ENCODE measurements at regions not wholly inside any gene's neighbourhood (a gene's known extent, or its start where the extent isn't known, plus 50 kb on each side); places are given as distances from the start of the nearest gene placed in this dataset.
"Not testable (repeated sequence)": the region's sequence is repeated elsewhere in the genome, so short reads cannot be mapped to it uniquely, and the experiment has no call there.

DNA sequence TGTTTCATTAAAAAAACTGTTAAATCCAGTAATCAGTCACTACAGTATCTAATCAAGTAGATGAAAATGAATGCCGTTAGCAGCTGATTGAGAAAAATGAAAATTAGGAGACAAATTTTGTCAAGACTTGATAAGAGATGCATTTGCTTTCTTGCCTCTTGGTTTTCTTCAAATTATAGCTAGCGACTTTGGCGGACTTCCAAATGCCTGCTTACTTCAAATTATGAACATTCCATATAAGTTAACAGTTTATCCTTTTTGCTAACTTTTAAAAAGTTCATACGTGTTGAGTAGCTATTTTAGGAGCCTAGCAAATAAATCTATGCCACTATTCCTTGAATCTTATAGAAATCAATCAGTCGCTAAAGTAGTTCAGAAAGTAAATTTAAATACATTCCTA is 58.8 kb downstream of the PPP4R3C start:
- CTCF ChIA-PET, result no interaction called here
- POLR2A ChIA-PET, result no interaction called here

DNA sequence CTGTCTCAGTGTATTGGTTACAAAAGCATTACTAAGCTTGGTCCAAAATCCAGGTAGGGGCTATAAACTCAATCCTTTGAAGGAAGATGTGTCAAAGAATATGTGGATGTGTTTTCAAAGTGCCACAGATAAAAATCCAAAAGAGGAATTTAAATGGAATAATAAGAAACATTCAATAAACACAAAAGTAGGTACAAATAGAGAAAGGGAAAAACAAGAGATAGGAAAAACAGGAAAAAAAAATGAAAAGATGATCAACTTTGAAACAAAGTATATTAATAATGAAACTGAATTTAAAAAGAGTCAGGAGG is 64.0 kb downstream of the PPP4R3C start:
- CTCF ChIA-PET, result no interaction called here
- POLR2A ChIA-PET, result no interaction called here

DNA sequence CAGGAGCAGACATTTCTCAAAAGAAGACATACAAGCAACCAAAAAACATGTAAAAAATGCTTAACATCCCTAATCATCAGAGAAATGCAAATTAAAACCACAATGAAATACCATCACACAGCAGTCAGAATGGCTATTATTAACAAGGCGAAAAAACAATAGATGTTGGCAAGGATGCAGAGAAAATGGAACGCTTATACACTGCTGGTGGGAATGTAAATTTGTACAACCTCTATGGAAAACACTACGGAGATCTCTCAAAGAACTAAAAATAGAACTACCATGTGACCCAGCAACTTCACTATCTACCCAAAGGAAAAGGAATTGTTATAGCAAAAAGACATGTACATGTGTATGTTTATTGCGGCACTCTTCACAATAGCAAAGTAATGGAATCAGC is 71.5 kb downstream of the PPP4R3C start:
- CTCF ChIA-PET, result no interaction called here

DNA sequence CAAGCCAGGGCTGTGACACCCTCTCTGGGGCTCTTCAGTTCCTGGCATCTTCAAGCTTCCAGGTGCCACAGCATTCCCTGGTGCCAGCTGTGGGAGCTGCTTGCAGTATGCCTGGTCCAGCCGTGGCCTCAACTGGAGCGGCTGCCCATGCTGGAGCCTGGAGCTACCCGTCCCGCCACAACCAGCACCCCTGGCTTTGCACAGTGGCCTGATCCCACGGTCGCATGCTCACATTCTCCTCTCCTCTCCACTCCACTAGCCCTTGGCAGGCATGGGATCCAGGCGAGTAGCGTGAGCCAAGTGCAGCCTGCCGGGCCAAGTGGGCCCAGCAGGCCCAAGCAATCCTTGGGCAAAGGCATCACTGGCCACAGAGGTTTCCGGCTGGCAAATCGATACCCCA is 81.7 kb downstream of the PPP4R3C start:
- ChIA-PET POLR2A (no interaction called here), CTCF (no interaction called here)

More for the DNA sequence above, 71.5 kb downstream of the PPP4R3C start:
- POLR2A ChIA-PET, result no interaction called here

DNA sequence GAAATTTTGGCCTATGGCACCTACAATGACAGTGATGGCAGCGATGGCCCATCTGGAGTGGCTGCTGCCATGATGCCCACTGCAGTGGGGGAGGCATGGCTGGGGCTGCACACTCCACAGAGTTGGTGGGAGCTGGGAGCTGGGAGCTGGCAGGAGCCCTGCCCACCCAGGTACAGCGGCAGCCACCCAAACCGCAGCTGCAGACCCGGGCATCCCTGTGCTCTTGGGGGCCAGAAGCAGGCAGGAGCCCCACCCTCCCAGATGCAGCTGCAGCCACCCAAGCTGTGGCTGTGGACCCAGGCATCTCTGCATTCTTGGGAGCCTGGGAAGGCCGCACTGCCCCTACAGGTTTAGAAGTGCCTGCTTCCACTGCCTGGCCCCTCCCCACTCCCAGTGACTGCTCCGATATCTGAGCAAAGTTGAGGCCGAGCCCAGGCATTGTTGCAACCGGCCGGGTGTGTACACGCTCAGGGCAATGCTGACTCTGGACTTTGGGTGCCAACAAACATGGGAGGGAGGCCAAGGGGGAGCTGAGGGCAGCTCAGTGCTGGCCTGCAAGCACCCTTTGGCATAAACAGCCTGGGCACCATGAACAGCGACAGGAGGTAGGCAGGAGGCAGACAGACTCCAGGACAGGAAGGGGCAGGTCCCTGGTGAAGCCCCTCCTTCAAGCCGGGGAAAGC is 82.8 kb downstream of the PPP4R3C start:
- POLR2A ChIA-PET, result no interaction called here
- CTCF ChIA-PET, result no interaction called here

DNA sequence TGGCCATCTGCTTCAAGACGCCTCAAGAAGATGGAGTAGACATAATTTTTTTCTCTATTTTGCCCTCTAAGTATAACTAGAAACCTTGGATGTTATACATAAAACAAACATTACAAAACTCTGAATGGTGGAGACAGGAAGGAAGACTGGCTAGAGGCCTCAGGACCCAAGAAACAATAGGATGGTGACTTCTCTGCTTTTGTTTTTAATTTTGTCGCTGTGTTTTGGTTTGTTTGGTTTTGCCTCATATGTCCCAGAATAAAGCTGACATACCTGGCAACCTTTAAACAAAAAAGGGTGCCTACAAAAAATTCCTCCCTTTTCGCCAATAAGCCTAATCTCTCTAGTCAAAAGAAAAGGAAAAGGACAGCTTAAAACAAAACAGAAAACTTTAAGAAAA is 109.1 kb downstream of the PPP4R3C start:
- CTCF ChIA-PET, result no interaction called here
- POLR2A ChIA-PET, result no interaction called here

DNA sequence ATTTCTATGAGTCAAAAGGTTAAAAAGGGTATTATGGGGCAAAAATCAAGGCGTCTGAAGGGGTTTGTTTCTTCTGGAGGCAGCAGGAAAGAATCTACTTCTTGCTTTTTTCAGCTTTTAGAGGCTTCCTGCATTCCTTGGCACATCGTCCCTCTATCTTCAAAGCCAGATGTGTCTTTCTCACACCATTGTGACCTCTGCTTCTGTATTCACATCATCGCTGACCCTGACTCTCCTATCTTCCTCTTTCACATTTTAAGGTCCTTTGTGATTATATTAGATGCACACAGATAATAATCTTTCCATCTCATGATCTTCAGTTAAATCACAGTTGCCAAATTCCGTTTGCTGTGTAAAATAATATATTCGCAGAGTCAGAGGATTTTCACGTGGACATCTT is 112.7 kb downstream of the PPP4R3C start:
- POLR2A ChIA-PET, result no interaction called here
- CTCF ChIA-PET, result no interaction called here

DNA sequence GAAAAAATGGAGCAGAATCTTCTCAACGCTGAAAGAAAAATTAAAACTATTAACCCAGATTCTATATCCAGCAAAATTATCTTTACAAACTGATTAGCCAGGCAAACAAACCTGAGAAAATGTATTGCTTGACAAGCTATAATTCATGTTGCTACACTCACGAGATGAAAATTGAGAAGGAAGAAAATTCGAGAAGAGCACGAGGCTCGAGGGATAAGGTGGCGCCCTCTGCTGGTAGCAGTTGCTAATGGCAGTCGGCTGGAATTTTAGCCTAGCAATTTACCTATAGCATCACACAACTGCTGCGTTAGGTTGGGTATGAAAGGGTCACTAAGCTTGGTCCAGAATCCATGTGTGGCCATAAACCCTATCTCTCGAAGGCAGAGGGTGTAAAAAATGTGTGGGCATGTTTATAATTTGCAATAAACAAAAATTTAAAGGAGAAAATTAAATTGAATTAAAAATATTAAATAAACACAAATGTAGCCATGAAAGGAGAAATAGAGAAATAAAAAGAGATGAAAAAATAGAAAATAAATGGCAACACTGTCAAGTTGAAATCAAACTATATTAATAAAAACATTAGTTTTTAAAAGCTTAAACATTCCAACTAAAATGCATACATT is 126.6 kb downstream of the PPP4R3C start:
- POLR2A ChIA-PET, result no interaction called here
- CTCF ChIA-PET, result no interaction called here

DNA sequence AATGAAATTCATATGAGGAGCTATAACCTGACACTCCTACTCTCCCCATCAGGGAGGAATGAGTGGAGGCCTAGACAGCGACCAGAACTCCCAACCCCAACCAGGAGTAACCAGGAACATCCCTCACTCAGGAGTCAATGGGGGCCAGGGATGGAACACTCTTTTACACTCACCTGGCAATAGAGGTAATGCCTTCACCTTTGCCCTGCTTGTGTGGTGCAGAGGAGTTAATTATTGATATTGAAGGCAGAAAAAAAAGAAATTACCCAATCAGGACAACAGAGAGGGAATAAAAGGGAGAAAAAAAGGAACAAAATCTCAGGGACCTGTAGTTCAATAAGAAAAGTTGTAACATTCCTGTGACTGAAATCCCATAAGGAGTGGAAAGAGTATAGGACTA is 141.5 kb downstream of the PPP4R3C start:
- ChIA-PET POLR2A (no interaction called here), CTCF (no interaction called here)

DNA sequence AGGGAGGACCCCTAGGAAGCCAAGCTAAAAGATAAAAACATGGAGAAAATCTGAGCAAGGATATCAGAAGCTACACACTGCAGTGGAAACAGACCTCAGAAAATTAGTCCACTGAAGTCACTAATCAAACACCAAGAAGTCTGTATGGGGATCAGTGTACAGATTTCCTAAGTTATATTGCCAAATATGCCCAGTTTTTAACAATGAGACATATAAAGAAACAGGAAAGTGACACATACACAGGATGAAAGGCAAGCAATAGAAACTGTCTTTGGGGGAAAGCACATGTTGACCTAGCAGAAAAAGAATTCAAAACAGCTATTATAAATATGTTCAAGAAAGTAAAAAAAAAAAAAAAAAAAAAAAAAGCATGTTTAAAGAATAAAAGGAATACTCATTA is 153.7 kb downstream of the PPP4R3C start:
- ChIA-PET CTCF (no interaction called here), POLR2A (no interaction called here)

DNA sequence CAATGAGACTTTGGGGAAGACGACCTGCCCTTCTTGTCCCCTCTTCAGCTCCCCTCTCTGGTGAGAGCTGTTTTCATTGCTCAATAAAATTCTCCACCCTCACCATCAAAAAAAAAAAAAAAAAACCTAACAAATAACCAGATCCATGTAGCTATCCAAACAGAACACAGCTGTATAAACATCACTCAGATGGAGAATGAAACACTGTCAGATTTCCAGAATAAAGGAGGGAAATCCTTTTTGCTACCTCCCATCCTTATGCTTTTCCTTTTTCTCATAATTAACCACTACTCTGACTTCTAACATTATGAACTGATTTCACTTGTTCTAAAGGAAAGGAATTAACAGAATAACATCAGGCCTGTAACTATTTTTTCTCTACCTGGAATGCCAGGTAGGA is 155.6 kb downstream of the PPP4R3C start:
- ChIA-PET CTCF (no interaction called here), POLR2A (no interaction called here)

DNA sequence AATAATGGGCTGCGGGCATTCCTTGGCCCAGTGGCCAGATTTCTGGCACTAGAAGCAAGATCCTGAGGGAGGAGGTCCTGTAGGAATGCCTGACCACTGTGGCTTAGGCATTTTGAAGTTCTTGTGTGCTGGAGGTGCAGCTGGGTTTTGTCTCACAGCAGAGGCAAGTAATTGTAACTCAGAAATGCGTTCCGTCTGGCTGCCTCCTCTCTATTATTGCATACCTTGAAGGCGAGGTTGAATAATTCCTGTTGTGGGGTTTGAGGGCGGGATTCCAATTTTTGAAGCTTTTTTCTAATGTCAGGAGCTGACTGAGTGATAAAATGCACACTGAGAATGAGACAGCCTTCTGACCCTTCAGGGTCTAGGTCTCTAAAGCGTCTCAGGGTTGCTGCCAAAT is 170.6 kb downstream of the PPP4R3C start:
- CTCF ChIA-PET, POLR2A ChIA-PET: not testable (repeated sequence)

DNA sequence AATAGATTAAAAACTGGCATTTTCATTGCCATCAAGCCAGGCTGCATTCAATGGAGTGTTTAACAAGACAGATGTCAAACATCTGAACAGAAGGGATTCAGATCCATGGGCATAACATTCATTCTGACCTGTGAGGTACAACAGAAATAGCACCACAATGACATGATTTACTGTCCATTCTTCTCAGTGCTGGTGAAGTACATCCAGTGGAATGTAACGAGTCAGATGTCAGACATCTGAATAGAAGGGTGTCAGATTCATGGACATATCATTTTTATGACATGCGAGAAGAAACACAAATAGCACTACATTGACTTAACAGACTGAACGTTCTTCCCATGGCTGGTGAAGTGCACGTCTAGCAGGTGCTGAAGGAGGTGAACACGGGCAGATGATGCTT is 186.4 kb downstream of the PPP4R3C start:
- ChIA-PET POLR2A (no interaction called here), CTCF (no interaction called here)

DNA sequence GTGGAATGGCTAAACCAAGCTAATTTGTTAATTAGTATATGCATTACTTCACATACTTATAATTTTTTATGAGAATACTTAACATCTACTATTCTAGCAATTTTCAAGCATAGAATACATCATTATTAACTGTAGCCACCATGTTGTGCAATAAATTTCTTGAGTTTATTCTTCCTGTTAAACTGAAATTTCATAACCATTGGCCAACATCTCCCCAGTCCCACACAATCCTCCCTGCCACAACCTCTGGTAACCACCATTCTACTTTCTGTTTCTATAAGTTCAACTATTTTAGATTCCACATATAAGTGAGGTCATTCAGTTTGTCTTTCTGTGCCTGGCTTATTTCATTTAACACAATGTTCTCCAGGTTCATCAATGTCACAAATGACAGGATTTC is 208.5 kb downstream of the PPP4R3C start:
- ChIA-PET CTCF (no interaction called here), POLR2A (no interaction called here)

DNA sequence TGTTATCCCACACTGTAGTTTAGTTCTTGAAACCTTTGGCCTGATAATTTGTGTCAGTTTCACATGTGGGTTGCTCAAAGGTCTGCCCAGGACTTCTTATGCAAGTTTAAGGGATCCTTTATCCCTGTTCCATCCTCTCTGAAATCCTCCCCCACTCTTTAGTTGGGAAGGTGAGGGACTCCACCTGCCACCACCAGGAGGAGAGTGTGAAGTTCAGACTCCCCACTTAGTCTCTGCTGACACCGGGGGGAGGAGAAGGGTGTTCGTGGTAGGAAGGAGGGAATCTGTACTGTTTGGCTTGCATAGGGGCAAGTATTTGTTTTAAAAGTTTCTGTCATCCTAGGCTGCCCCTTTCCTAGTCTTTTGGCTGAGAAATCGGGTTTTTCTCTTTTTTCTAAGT is 211.8 kb downstream of the PPP4R3C start:
- POLR2A ChIA-PET, result no interaction called here
- CTCF ChIA-PET, result no interaction called here

DNA sequence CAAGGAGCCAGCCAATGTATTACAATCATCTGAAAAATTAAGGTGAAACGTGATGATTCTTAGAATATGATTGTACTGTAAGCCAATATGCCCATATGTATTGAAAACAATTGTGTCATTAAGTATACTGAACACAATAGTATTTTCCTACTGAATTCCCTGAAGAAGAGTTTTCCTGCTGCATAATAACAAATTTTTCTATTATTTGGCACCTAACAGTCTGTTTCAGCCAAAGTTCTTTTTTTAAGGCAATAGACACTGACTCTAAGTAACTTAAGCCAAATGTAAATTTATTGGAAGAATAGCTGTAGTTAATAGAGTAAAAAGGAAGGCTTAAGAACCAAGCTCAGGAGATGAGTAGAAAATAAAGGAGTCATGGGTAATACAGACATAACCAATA is 220.6 kb downstream of the PPP4R3C start:
- ChIA-PET POLR2A (no interaction called here), CTCF (no interaction called here)

DNA sequence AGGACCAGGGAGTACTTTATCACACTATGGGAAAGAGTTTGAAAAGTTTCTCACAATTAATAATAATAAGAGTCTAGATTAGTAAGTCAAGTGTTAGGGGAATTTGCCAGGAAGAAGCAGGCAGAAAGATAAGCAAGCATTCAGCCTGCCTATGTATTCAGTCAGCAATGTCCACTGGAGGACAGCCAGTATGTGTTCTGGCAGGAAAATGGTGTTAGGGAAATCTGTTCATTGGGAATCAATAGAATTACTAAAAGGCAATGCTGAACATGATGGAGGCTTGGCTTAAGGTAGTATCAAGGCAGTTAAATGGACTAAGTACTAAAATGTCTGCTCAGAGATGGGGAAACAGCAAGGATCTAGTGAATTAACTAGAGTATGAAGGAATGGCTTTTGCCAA is 221.2 kb downstream of the PPP4R3C start:
- CTCF ChIA-PET, result no interaction called here
- POLR2A ChIA-PET, result no interaction called here

DNA sequence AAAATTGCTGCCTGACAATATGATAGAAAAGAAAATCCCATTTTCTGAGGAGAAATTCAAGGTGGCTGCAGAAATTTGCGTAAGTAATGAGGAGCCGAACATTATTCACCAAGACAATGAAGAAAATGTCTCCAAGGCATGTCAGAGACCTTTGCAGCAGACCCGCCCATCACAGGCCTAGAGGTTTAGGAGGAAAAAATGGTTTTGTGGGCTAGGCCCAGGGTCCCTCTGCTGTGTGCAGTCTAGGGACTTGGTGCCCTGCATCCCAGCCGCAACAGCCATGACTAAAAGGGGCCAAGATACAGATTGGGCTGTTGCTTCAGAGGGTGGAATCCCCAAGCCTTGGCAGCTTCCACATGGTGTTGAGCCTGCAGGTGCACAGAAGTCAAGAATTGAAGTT is 223.1 kb downstream of the PPP4R3C start:
- CTCF ChIA-PET, POLR2A ChIA-PET: not testable (repeated sequence)

DNA sequence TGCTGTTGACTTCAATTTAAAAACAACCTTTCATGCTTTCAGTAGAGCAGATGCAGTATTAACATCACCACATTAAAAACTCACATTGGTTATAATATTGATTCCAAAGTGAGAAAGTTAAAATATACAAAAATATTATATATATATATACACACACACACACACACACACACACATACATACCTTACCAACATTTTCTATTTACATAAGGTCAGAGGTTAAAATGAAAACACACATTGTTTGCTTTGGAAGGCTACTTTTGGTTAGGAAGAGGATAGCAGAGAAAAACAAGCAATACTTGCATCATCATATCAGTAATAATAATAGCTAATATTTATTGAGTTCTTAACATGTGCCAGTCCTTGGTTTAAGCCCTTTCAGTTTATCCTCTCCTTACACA is 226.5 kb downstream of the PPP4R3C start:
- ChIA-PET CTCF (no interaction called here), POLR2A (no interaction called here)

DNA sequence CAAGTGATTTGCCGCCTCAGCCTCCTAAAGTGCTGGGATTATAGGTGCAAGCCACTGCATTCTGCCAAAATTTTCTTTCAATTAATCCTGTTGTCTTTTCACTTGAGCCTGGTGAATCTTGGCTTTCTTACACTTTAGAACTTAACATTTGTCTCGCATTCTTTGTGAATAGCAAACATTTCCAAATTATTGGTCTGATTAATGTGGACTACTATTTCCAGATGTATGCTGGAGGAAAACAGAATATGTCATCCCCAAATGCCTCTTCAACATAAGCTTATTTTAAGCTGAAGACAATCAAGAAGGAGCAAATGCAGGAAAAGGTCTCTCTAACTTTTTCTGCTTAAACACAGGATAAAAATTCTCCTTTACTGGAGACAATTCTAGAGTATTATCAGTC is 233.4 kb downstream of the PPP4R3C start:
- ChIA-PET POLR2A (no interaction called here), CTCF (no interaction called here)

DNA sequence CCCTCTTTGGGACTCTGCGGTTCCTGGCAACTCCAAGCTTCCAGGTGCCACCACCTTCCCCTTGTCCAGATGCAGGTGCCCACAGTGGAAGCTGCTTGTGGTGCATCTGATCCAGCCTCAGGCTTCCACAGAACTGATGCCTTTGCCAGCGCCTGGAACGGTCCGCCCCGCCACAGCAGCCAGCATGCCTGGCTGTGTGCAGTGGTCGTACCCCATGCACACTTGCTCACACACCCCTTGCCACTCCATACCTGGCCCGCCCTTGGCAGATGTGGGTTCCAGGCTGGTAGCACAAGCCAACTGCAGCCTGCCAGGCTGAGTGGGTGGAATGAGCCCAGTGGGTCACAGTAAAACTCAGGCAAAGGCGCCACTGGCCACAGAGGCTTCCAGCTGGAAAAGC is 240.5 kb downstream of the PPP4R3C start:
- POLR2A ChIA-PET, result no interaction called here
- CTCF ChIA-PET, result no interaction called here

DNA sequence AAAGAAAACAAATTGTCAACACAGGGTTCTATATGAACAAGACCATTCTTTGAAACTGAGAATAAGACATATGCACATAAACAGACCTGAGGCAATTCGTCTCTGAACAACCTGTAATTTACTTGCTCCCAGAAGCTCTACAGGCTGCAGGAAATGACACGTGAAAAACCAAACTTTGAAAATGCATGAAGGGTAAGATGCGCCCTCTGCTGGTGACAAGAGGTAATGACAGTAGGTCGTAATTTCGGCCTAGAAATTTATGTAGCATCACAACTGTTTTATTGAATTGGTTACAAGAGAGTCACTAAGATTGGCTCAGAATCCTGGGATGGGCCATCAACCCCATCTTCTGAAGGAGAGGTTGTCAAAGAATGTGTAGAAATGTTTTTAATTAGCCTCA is 276.5 kb downstream of the PPP4R3C start:
- POLR2A ChIA-PET, result no interaction called here

DNA sequence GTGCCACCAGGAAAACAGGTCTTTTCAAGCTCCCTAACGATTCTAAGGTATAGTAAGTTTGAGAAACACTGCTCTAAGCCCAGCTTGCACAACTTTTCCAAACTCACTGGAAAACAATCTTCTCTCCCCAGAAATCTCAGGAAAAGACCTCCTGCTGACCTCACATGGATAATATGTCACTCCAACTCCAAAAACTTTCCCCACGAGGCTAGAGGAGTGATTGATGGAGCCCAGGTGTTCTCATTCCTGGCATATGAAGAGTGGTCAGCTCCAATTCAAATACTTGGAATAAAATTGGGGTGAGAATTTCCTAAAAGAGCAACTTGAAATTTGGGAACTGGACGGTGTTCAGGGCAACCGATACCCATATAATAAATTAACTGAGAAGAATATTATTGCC is 299.9 kb downstream of the PPP4R3C start:
- ChIA-PET POLR2A (no interaction called here), CTCF (no interaction called here)

More for the DNA sequence above, 276.5 kb downstream of the PPP4R3C start:
- CTCF ChIA-PET, result no interaction called here

Data from activated CD8-positive, alpha-beta memory T cell treated with anti-CD3 and anti-CD28 coated beads for 36 hours (primary cell).